ENCODE measurements at regions not wholly inside any gene's neighbourhood (a gene's known extent, or its start where the extent isn't known, plus 50 kb on each side); places are given as distances from the start of the nearest gene placed in this dataset.

- TF ChIP-seq CTCF (IDR thresholded peaks at IDR 0.05) (no peak), POLR2AphosphoS5 (IDR thresholded peaks at IDR 0.05) (no peak), POLR2A (IDR thresholded peaks at IDR 0.05) (no peak), EP300 (IDR thresholded peaks at IDR 0.05) (no peak)
These were observed 141.8 kb downstream of the CTH start for GRCh38 chr1:70552662-70553566.

All from sigmoid colon (tissue), 4 donors.